ENCODE measurements at regions not wholly inside any gene's neighbourhood (a gene's known extent, or its start where the extent isn't known, plus 50 kb on each side); places are given as distances from the start of the nearest gene placed in this dataset.
"Not testable (repeated sequence)": the region's sequence is repeated elsewhere in the genome, so short reads cannot be mapped to it uniquely, and the experiment has no call there.

- not testable (repeated sequence) for TF ChIP-seq NFE2 (IDR thresholded peaks at IDR 0.05; ENCODE audit: low read depth); POLR2AphosphoS5 (IDR thresholded peaks at IDR 0.05; ENCODE audit: control insufficient read depth, insufficient read depth, low read depth, low read length); ELF2 (CRISPR knock-in tag; IDR thresholded peaks at IDR 0.05); ZNF766 (CRISPR knock-in tag; conservative IDR thresholded peaks at IDR 0.05); ZNF12 (CRISPR knock-in tag; IDR thresholded peaks at IDR 0.05); FIP1L1 (IDR thresholded peaks at IDR 0.05; ENCODE audit: low read depth, low read length, poor library complexity, severe bottlenecking); ILK (tag; IDR thresholded peaks at IDR 0.05; ENCODE audit: borderline replicate concordance, low read depth); CTCF (IDR thresholded peaks at IDR 0.05 in 2 of 3, conservative IDR thresholded peaks at IDR 0.05 in 1 of 3; ENCODE audit: insufficient read depth in 2 of 3, low read depth in 1 of 3, low read length in 3 of 3); POLR2A (conservative IDR thresholded peaks at IDR 0.05); GABPA (tag; conservative IDR thresholded peaks at IDR 0.05; ENCODE audit: low read depth); TEAD4 (IDR thresholded peaks at IDR 0.05; ENCODE audit: low read length); TEAD4 (CRISPR knock-in tag; IDR thresholded peaks at IDR 0.05; ENCODE audit: borderline replicate concordance); DNMT1 (IDR thresholded peaks at IDR 0.05); YY1 (IDR thresholded peaks at IDR 0.05; ENCODE audit: borderline replicate concordance in 1 of 3, control insufficient read depth in 1 of 3, extremely low read depth in 1 of 3, insufficient read depth in 3 of 3, insufficient read length in 1 of 3, insufficient replicate concordance in 2 of 3, low read depth in 1 of 3, low read length in 2 of 3)
- TF ChIP-seq, protein P1, sequence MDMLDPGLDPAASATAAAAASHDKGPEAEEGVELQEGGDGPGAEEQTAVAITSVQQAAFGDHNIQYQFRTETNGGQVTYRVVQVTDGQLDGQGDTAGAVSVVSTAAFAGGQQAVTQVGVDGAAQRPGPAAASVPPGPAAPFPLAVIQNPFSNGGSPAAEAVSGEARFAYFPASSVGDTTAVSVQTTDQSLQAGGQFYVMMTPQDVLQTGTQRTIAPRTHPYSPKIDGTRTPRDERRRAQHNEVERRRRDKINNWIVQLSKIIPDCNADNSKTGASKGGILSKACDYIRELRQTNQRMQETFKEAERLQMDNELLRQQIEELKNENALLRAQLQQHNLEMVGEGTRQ (CRISPR knock-in tag; IDR thresholded peaks at IDR 0.05) = not testable (repeated sequence)
These were observed 270.7 kb downstream of the ADGRD1 start for GRCh38 chr12:131224226-131225065.
